Natural killer cell (primary cell): ENCODE measurements at regions not wholly inside any gene's neighbourhood (a gene's known extent, or its start where the extent isn't known, plus 50 kb on each side); places are given as distances from the start of the nearest gene placed in this dataset.
A peak's percentile ranks its signal among the peaks of the same experiment; 100 is the strongest.

Source experiments
- ATAC-seq, 3 donors: fragments of 150-1000 bp in 2 of 3; fragments of 200-7000 bp in 1 of 3; cut with Tn5 transposase; 1 replicate in 1 of 3; 2 replicates in 2 of 3; pipeline ENCODE4 v1.10.0; 2021; ENCODE audit warnings: mild to moderate bottlenecking in 2 of 3, moderate library complexity in 2 of 3
- DNase-seq, 2 donors: peaks; one replicate each; pipeline versions ENCODE4 v3.0.0 to v3.0.0-alpha.2; 2013 to 2021; ENCODE audit warnings: mixed read lengths in 1 of 2
- H3K27ac ChIP-seq: one replicate; pipeline ENCODE4 v1.5.1; 2013; ENCODE audit warnings: mild to moderate bottlenecking, low read length
- H3K27me3 ChIP-seq: one replicate; pipeline ENCODE4 v1.6.1; 2013; ENCODE audit warnings: low read length; ENCODE audit not compliant: control insufficient read depth, insufficient read depth
- H3K36me3 ChIP-seq: one replicate; pipeline ENCODE4 v1.6.1; 2013; ENCODE audit warnings: low read length; ENCODE audit not compliant: control insufficient read depth, insufficient read depth
- H3K4me1 ChIP-seq: one replicate; pipeline ENCODE4 v1.6.1; 2013; ENCODE audit warnings: low read length; ENCODE audit not compliant: control insufficient read depth, insufficient read depth
- H3K4me3 ChIP-seq: one replicate; pipeline ENCODE4 v1.5.1; 2013; ENCODE audit warnings: low read length
- H3K9me3 ChIP-seq: one replicate; pipeline ENCODE4 v1.6.1; 2013; ENCODE audit warnings: low read length; ENCODE audit not compliant: control insufficient read depth, insufficient read depth
- H3K27ac Mint-ChIP-seq, 2 donors: one replicate each; pipeline ENCODE4 v1.8.0; 2022; ENCODE audit warnings: mild to moderate bottlenecking in 2 of 2, mixed read lengths in 2 of 2, moderate library complexity in 1 of 2
- H3K27me3 Mint-ChIP-seq, 2 donors: one replicate each; pipeline ENCODE4 v1.8.0; 2022; ENCODE audit warnings: low read depth in 2 of 2, mixed read lengths in 2 of 2
- H3K36me3 Mint-ChIP-seq: one replicate; pipeline ENCODE4 v1.8.0; 2022; ENCODE audit warnings: mixed read lengths
- H3K4me1 Mint-ChIP-seq, 2 donors: one replicate each; pipeline ENCODE4 v1.8.0; 2022; ENCODE audit warnings: mixed read lengths in 2 of 2
- H3K4me3 Mint-ChIP-seq: one replicate; pipeline ENCODE4 v1.8.0; 2022; ENCODE audit warnings: mild to moderate bottlenecking, moderate library complexity, mixed read lengths
- H3K9me3 Mint-ChIP-seq, 2 donors: one replicate each; pipeline ENCODE4 v1.8.0; 2022; ENCODE audit warnings: mixed read lengths in 2 of 2
- WGBS: methylation state at CpG from one replicate; pipeline ENCODE4 v1.1.7; 2013; ENCODE audit warnings: missing lambda C conversion rate; ENCODE audit not compliant: insufficient coverage; 5-methylcytosine and 5-hydroxymethylcytosine counted together
- intact Hi-C: fragments of 100-400 bp; cut with micrococcal nuclease; formaldehyde crosslinking; loops from one replicate; pipeline ENCODE4 v1.14.2; 2022
- TF ChIP-seq, protein P1 (sequence below): fragments of 200-600 bp; IDR thresholded peaks from one replicate; pipeline ENCODE4 v1.8.0; 2022; ENCODE audit warnings: antibody characterized with exemption

DNA sequence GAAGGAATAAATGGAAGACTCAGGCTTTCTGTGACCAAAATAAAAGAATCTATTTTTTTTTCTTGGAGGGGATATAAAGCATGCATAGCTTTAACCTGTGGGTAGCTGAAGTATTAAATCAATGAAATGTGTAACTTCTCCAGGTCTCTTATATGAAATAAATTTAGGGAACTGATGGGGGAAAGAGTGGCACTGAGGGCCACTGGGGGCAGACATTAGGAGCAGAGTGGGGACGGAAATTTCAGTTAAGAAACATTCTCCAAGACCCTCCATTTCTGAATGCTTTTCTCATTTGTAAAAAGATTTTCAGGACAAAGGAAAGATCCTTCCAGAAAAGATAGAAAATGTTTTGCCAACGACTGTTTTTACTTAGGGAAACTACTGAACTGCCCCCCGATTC lies 131.0 kb downstream of the GPX5 start:
- Histone ChIP-seq H3K27me3 (peaks cover 25% of the 10 kb centered on the region), H3K4me3 (no peak overlapping the region), H3K36me3 (no peaks in the 10 kb centered on the region), H3K9me3 (no peaks in the 10 kb centered on the region), H3K4me1 (no peaks in the 10 kb centered on the region), H3K27ac (no peak overlapping the region)
- TF ChIP-seq, protein P1, sequence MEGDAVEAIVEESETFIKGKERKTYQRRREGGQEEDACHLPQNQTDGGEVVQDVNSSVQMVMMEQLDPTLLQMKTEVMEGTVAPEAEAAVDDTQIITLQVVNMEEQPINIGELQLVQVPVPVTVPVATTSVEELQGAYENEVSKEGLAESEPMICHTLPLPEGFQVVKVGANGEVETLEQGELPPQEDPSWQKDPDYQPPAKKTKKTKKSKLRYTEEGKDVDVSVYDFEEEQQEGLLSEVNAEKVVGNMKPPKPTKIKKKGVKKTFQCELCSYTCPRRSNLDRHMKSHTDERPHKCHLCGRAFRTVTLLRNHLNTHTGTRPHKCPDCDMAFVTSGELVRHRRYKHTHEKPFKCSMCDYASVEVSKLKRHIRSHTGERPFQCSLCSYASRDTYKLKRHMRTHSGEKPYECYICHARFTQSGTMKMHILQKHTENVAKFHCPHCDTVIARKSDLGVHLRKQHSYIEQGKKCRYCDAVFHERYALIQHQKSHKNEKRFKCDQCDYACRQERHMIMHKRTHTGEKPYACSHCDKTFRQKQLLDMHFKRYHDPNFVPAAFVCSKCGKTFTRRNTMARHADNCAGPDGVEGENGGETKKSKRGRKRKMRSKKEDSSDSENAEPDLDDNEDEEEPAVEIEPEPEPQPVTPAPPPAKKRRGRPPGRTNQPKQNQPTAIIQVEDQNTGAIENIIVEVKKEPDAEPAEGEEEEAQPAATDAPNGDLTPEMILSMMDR, result no peak
- no peaks in the 10 kb centered on the region for H3K36me3 Mint-ChIP-seq
- no peak overlapping the region for H3K27ac Mint-ChIP-seq
- H3K4me3 Mint-ChIP-seq, result no peak overlapping the region
- peaks cover 17 to 21% of the 10 kb centered on the region in 2 donors for H3K4me1 Mint-ChIP-seq
- DNase-seq (no peak), ATAC-seq (no peak)
- intact Hi-C loops, result no loop called here
- peaks cover 0 to 2% of the 10 kb centered on the region in 2 donors for H3K9me3 Mint-ChIP-seq
- peaks cover 48 to 67% of the 10 kb centered on the region in 2 donors for H3K27me3 Mint-ChIP-seq
- WGBS, result 32% methylated on average over 2 of the region's 3 CpGs

DNA sequence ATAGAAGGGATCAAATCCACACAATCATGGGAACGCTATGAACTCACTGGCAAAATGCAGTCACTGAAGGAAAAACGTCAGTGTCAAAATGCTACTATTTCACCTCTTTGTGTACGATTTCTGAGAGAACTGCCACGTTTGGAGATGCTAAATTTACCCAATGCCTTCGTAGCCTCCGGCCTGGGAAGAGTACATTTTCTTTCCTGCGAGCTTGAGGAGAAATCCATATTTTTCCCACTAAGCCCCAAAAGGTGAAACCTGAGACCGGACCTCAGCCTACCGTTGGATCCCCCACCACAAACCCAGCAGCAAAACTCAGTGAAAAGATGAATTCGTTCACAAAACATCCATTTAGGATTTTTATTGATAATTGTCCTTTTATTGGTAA lies 131.7 kb downstream of the GPX5 start:
- H3K27ac ChIP-seq, result no peak overlapping the region
- Mint-ChIP-seq H3K36me3 (no peaks in the 10 kb centered on the region), H3K4me1 (peaks cover 17 to 21% of the 10 kb centered on the region in 2 donors), H3K9me3 (no peaks in the 10 kb centered on the region), H3K27ac (no peak overlapping the region), H3K27me3 (peaks cover 45 to 61% of the 10 kb centered on the region in 2 donors), H3K4me3 (peak overlapping the region; percentile 9)
- TF ChIP-seq, protein P1, result no peak
- no peaks in the 10 kb centered on the region for H3K36me3 ChIP-seq
- H3K4me1 ChIP-seq, result no peaks in the 10 kb centered on the region
- H3K4me3 ChIP-seq, result no peak overlapping the region
- ATAC-seq, result no peak
- peaks cover 25% of the 10 kb centered on the region for H3K27me3 ChIP-seq
- 2% methylated on average over 10 of the region's 10 CpGs for WGBS
- H3K9me3 ChIP-seq, result no peaks in the 10 kb centered on the region
- DNase-seq, result no peak
- intact Hi-C loops, result no loop called here

DNA sequence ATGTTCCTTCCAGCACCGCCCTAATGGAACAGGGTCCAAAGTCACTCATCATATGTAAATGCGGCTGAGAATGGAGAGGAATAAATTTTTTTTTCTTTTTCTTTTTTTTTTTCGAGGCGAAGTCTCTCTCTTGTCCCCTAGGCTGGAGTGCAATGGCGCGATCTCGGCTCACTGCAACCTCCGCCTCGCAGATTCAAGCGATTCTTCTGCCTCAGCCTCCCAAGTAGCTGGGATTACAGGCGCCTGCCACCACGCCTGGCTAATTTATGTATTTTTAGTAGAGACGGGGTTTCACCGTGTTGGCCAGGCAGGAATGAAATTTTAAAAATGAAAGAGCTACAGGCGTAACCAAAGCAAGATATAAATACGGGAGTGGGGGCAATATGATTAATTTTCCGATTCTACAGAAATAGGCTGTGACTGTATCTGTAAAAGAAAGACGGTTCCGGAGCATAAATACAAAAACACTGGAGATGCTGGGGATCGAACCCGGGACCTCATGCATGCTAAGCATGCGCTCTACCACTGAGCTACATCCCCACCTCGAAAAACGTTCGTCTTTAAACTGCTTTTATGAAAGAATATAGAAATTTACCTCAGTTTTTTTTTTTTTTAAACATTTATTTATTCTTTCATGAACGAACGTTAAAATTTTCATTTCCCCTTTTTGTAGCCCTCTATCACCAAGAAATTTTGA lies 132.2 kb downstream of the GPX5 start:
- no peaks in the 10 kb centered on the region for H3K9me3 ChIP-seq
- H3K4me3 ChIP-seq, result no peak overlapping the region
- ATAC-seq (no peak), DNase-seq (peak in 1 of 2 donors; percentile 62)
- H3K36me3 ChIP-seq, result no peaks in the 10 kb centered on the region
- peaks cover 17 to 21% of the 10 kb centered on the region in 2 donors for H3K4me1 Mint-ChIP-seq
- no peaks in the 10 kb centered on the region for H3K9me3 Mint-ChIP-seq
- TF ChIP-seq, protein P1, result no peak
- H3K27me3 ChIP-seq, result peaks cover 25% of the 10 kb centered on the region
- peaks cover 45 to 61% of the 10 kb centered on the region in 2 donors for H3K27me3 Mint-ChIP-seq
- WGBS, result 1% methylated on average over 23 of the region's 27 CpGs
- H3K27ac ChIP-seq, result no peak overlapping the region
- intact Hi-C loops, result no loop called here
- H3K36me3 Mint-ChIP-seq, result no peaks in the 10 kb centered on the region
- H3K4me1 ChIP-seq, result no peaks in the 10 kb centered on the region
- no peak overlapping the region for H3K27ac Mint-ChIP-seq
- peak overlapping the region; percentile 59 for H3K4me3 Mint-ChIP-seq
